Hematopoietic multipotent progenitor cell treated with erythropoietin and hydrocortisone succinate and interleukin-3 and kit ligand, for 6 days (in vitro differentiated cells): ENCODE measurements at regions not wholly inside any gene's neighbourhood (a gene's known extent, or its start where the extent isn't known, plus 50 kb on each side); places are given as distances from the start of the nearest gene placed in this dataset.

Experiments used
- DNase-seq: peaks from one replicate; pipeline ENCODE4 v3.0.0-alpha.2; 2015

GRCh38 chr9:11757408-11757807 lies 935.8 kb upstream of the TYRP1 start:
- DNase-seq: no peak

- DNase-seq: no peak
Measured at GRCh38 chr9:11758016-11758415, 935.2 kb upstream of the TYRP1 start.

GRCh38 chr9:11779971-11780370 lies 913.2 kb upstream of the TYRP1 start:
- no peak for DNase-seq

- no peak for DNase-seq
Measured at GRCh38 chr9:11792870-11793269, 900.3 kb upstream of the TYRP1 start.

GRCh38 chr9:11794984-11795383 lies 898.2 kb upstream of the TYRP1 start:
- no peak for DNase-seq

- no peak for DNase-seq
Measured at GRCh38 chr9:11805969-11806368, 887.2 kb upstream of the TYRP1 start.

- DNase-seq: no peak
Measured at GRCh38 chr9:11821306-11821975, 871.7 kb upstream of the TYRP1 start.

- no peak for DNase-seq
Measured at GRCh38 chr9:11828201-11828600, 865.0 kb upstream of the TYRP1 start.

GRCh38 chr9:11833056-11833455 lies 860.1 kb upstream of the TYRP1 start:
- DNase-seq: no peak

GRCh38 chr9:11868795-11869194 lies 824.4 kb upstream of the TYRP1 start:
- no peak for DNase-seq

- DNase-seq: no peak
Measured at GRCh38 chr9:11871852-11872251, 821.3 kb upstream of the TYRP1 start.

GRCh38 chr9:11872471-11872870 lies 820.7 kb upstream of the TYRP1 start:
- no peak for DNase-seq

GRCh38 chr9:11874414-11874813 lies 818.8 kb upstream of the TYRP1 start:
- no peak for DNase-seq

GRCh38 chr9:11892401-11892800 lies 800.8 kb upstream of the TYRP1 start:
- no peak for DNase-seq

- no peak for DNase-seq
Measured at GRCh38 chr9:11893331-11893730, 799.9 kb upstream of the TYRP1 start.

GRCh38 chr9:11894136-11894535 lies 799.0 kb upstream of the TYRP1 start:
- no peak for DNase-seq

- no peak for DNase-seq
Measured at GRCh38 chr9:11902610-11903009, 790.6 kb upstream of the TYRP1 start.

- DNase-seq: no peak
Measured at GRCh38 chr9:11915699-11916098, 777.5 kb upstream of the TYRP1 start.

GRCh38 chr9:11928871-11929321 lies 764.3 kb upstream of the TYRP1 start:
- DNase-seq: no peak

GRCh38 chr9:11931109-11931508 lies 762.1 kb upstream of the TYRP1 start:
- DNase-seq: no peak

- DNase-seq: no peak
Measured at GRCh38 chr9:11931751-11932150, 761.4 kb upstream of the TYRP1 start.

- no peak for DNase-seq
Measured at GRCh38 chr9:11933926-11934325, 759.3 kb upstream of the TYRP1 start.

GRCh38 chr9:11946531-11946930 lies 746.7 kb upstream of the TYRP1 start:
- DNase-seq: no peak

- DNase-seq: no peak
Measured at GRCh38 chr9:11962327-11962726, 730.9 kb upstream of the TYRP1 start.

- DNase-seq: no peak
Measured at GRCh38 chr9:11966786-11967185, 726.4 kb upstream of the TYRP1 start.
